ENCODE measurements at regions not wholly inside any gene's neighbourhood (a gene's known extent, or its start where the extent isn't known, plus 50 kb on each side); places are given as distances from the start of the nearest gene placed in this dataset.

- no peak for DNase-seq (ENCODE audit: low read depth)
- no peak overlapping the region for H3K4me3 ChIP-seq (ENCODE audit: low read depth, low read length)
- TF ChIP-seq CTCF (IDR thresholded peaks at IDR 0.05; ENCODE audit: control insufficient read depth, extremely low read depth, insufficient read depth), result no peak
Measured at GRCh38 chr6:33858804-33859505, 55.2 kb upstream of the MLN start.

GRCh38 chr6:33857932-33858475 is 54.2 kb upstream of the MLN start:
- H3K4me3 ChIP-seq (ENCODE audit: low read depth, low read length), result no peak overlapping the region
- DNase-seq (ENCODE audit: low read depth), result no peak
- TF ChIP-seq CTCF (IDR thresholded peaks at IDR 0.05; ENCODE audit: control insufficient read depth, extremely low read depth, insufficient read depth), result no peak

GRCh38 chr6:33857093-33857931 is 53.5 kb upstream of the MLN start:
- no peak overlapping the region for H3K4me3 ChIP-seq (ENCODE audit: low read depth, low read length)
- no peak for DNase-seq (ENCODE audit: low read depth)
- TF ChIP-seq CTCF (IDR thresholded peaks at IDR 0.05; ENCODE audit: control insufficient read depth, extremely low read depth, insufficient read depth), result no peak

- no peak for DNase-seq (ENCODE audit: low read depth)
- no peak for TF ChIP-seq CTCF (IDR thresholded peaks at IDR 0.05; ENCODE audit: control insufficient read depth, extremely low read depth, insufficient read depth)
Measured at GRCh38 chr6:33856655-33857054, 52.9 kb upstream of the MLN start.

GRCh38 chr6:33856031-33856590 is 52.3 kb upstream of the MLN start:
- no peak overlapping the region for H3K4me3 ChIP-seq (ENCODE audit: low read depth, low read length)
- DNase-seq (ENCODE audit: low read depth), result no peak
- no peak for TF ChIP-seq CTCF (IDR thresholded peaks at IDR 0.05; ENCODE audit: control insufficient read depth, extremely low read depth, insufficient read depth)

More at GRCh38 chr6:33856655-33857054, 52.9 kb upstream of the MLN start:
- H3K4me3 ChIP-seq (ENCODE audit: low read depth, low read length), result no peak overlapping the region

- TF ChIP-seq CTCF (IDR thresholded peaks at IDR 0.05; ENCODE audit: control insufficient read depth, extremely low read depth, insufficient read depth), result no peak
- no peak for DNase-seq (ENCODE audit: low read depth)
- H3K4me3 ChIP-seq (ENCODE audit: low read depth, low read length), result no peak overlapping the region
Measured at GRCh38 chr6:33854572-33855030, 50.8 kb upstream of the MLN start.

All from LNCaP clone FGC (cell line).